Activated CD4-positive, CD25-positive, alpha-beta regulatory T cell treated with anti-CD3 and anti-CD28 coated beads, Interleukin-2, amount 50 U/mL, for 16 hours (primary cell): ENCODE measurements at regions not wholly inside any gene's neighbourhood (a gene's known extent, or its start where the extent isn't known, plus 50 kb on each side); places are given as distances from the start of the nearest gene placed in this dataset.

ENCODE experiments used
- DNase-seq: peaks from one replicate; pipeline ENCODE4 v3.0.0-alpha.2; 2020; ENCODE audit warnings: low read depth, low spot score

- DNase-seq: no peak
Measured at GRCh38 chr10:3909339-3909738, 124.3 kb upstream of the KLF6 start.

GRCh38 chr10:3908183-3908582 is 123.2 kb upstream of the KLF6 start:
- DNase-seq: no peak

GRCh38 chr10:3907514-3907913 is 122.5 kb upstream of the KLF6 start:
- DNase-seq: no peak

- DNase-seq: no peak
Measured at GRCh38 chr10:3906511-3907111, 121.6 kb upstream of the KLF6 start.

GRCh38 chr10:3904419-3904960 is 119.5 kb upstream of the KLF6 start:
- DNase-seq: no peak

- DNase-seq: no peak
Measured at GRCh38 chr10:3902809-3903410, 117.9 kb upstream of the KLF6 start.

- no peak for DNase-seq
Measured at GRCh38 chr10:3902054-3902808, 117.2 kb upstream of the KLF6 start.

GRCh38 chr10:3901370-3901769 is 116.4 kb upstream of the KLF6 start:
- no peak for DNase-seq

GRCh38 chr10:3900391-3900790 is 115.4 kb upstream of the KLF6 start:
- no peak for DNase-seq

GRCh38 chr10:3898821-3899220 is 113.8 kb upstream of the KLF6 start:
- DNase-seq: no peak

GRCh38 chr10:3897156-3897555 is 112.1 kb upstream of the KLF6 start:
- no peak for DNase-seq

GRCh38 chr10:3896161-3896560 is 111.2 kb upstream of the KLF6 start:
- no peak for DNase-seq

- no peak for DNase-seq
Measured at GRCh38 chr10:3895045-3895631, 110.1 kb upstream of the KLF6 start.

- no peak for DNase-seq
Measured at GRCh38 chr10:3893901-3894563, 109.0 kb upstream of the KLF6 start.

- DNase-seq: no peak
Measured at GRCh38 chr10:3892440-3893425, 107.7 kb upstream of the KLF6 start.

GRCh38 chr10:3891396-3891795 is 106.4 kb upstream of the KLF6 start:
- no peak for DNase-seq

- DNase-seq: no peak
Measured at GRCh38 chr10:3890602-3891352, 105.8 kb upstream of the KLF6 start.

- no peak for DNase-seq
Measured at GRCh38 chr10:3889961-3890522, 105.0 kb upstream of the KLF6 start.

- peak; percentile 40 for DNase-seq
Measured at GRCh38 chr10:3887885-3888476, 103.0 kb upstream of the KLF6 start.
